NCI-H526 treated with DMSO at 0.1 percent for 48 hours (cell line): ENCODE measurements at regions not wholly inside any gene's neighbourhood (a gene's known extent, or its start where the extent isn't known, plus 50 kb on each side); places are given as distances from the start of the nearest gene placed in this dataset.
"Not testable (repeated sequence)": the region's sequence is repeated elsewhere in the genome, so short reads cannot be mapped to it uniquely, and the experiment has no call there.

Source experiments
- DNase-seq: peaks from one replicate; lab custom pipeline; 2025; lab: John Stamatoyannopoulos, UW

- DNase-seq: no peak
Measured at GRCh38 chr15:93826293-93826692, 405.1 kb upstream of the MCTP2 start.

- DNase-seq: no peak
Measured at GRCh38 chr15:93825682-93826081, 405.7 kb upstream of the MCTP2 start.

GRCh38 chr15:93823971-93824913, 407.1 kb upstream of the MCTP2 start:
- DNase-seq: no peak

- no peak for DNase-seq
Measured at GRCh38 chr15:93820566-93820965, 410.8 kb upstream of the MCTP2 start.

GRCh38 chr15:93819826-93820225, 411.5 kb upstream of the MCTP2 start:
- no peak for DNase-seq

GRCh38 chr15:93816815-93817214, 414.5 kb upstream of the MCTP2 start:
- DNase-seq: no peak

GRCh38 chr15:93811305-93811704, 420.1 kb upstream of the MCTP2 start:
- DNase-seq: no peak

- DNase-seq: no peak
Measured at GRCh38 chr15:93809516-93809915, 421.8 kb upstream of the MCTP2 start.

GRCh38 chr15:93803421-93804152, 427.8 kb upstream of the MCTP2 start:
- peak; percentile 35 for DNase-seq

GRCh38 chr15:93801206-93801605, 430.2 kb upstream of the MCTP2 start:
- no peak for DNase-seq

- no peak for DNase-seq
Measured at GRCh38 chr15:93800805-93801204, 430.6 kb upstream of the MCTP2 start.

GRCh38 chr15:93789441-93789840, 441.9 kb upstream of the MCTP2 start:
- no peak for DNase-seq

GRCh38 chr15:93780073-93780472, 451.3 kb upstream of the MCTP2 start:
- no peak for DNase-seq

GRCh38 chr15:93779341-93779740, 452.0 kb upstream of the MCTP2 start:
- no peak for DNase-seq

GRCh38 chr15:93771196-93772030, 459.9 kb upstream of the MCTP2 start:
- DNase-seq: peak; percentile 21

GRCh38 chr15:93770788-93771187, 460.6 kb upstream of the MCTP2 start:
- no peak for DNase-seq

GRCh38 chr15:93762036-93762435, 469.3 kb upstream of the MCTP2 start:
- no peak for DNase-seq

GRCh38 chr15:93759629-93760028, 471.7 kb upstream of the MCTP2 start:
- DNase-seq: no peak

GRCh38 chr15:93758824-93759223, 472.5 kb upstream of the MCTP2 start:
- DNase-seq: no peak

- DNase-seq: no peak
Measured at GRCh38 chr15:93748710-93749109, 482.7 kb upstream of the MCTP2 start.

- not testable (repeated sequence) for DNase-seq
Measured at GRCh38 chr15:93734976-93735375, 496.4 kb upstream of the MCTP2 start.

- no peak for DNase-seq
Measured at GRCh38 chr15:93730724-93731123, 500.6 kb upstream of the MCTP2 start.
